Right ventricle myocardium superior (tissue), 1 donor: ENCODE measurements at regions not wholly inside any gene's neighbourhood (a gene's known extent, or its start where the extent isn't known, plus 50 kb on each side); places are given as distances from the start of the nearest gene placed in this dataset.

Experiments
- ATAC-seq: fragments of 200-7000 bp; cut with Tn5 transposase; one replicate; pipeline ENCODE4 v1.9.1; 2020; ENCODE audit warnings: mild to moderate bottlenecking; ENCODE audit not compliant: poor library complexity
- DNase-seq: peaks from one replicate; pipeline ENCODE4 v3.0.0-alpha.2; 2020
- intact Hi-C: fragments of 100-400 bp; cut with DNase I; formaldehyde crosslinking; loops from one replicate; pipeline ENCODE4 v1.11.2; 2022
- donor health status: DM: no; HTN: yes; CAD: no; lungs with severe emphysema.

GRCh38 chr2:205903549-205904129 lies 182.3 kb downstream of the INO80D start:
- DNase-seq (no peak), ATAC-seq (peak; percentile 67)

DNA sequence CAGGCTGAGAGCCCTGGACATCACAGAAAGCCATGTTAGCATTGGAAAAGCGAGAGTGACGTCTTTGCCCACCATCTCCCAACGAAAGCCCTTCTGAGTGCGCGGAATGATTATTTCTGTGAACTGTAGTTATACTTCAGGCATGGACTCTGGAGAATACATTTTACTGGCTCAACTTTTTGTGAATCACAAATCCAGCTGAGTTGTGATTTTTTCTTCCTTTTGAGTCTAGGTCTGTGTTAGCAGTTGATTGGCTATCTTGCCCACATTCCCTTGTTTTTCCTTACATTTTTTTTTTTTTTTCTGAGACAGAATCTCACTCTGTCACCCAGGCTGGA lies 183.1 kb downstream of the INO80D start:
- DNase-seq = no peak
- ATAC-seq = peak; percentile 51

More at GRCh38 chr2:205903549-205904129, 182.3 kb downstream of the INO80D start:
- intact Hi-C loops = no loop called here

GRCh38 chr2:205902041-205902899 lies 183.7 kb downstream of the INO80D start:
- DNase-seq (no peak), ATAC-seq (peak; percentile 69)
- intact Hi-C loops = no loop called here

More for the DNA sequence above, 183.1 kb downstream of the INO80D start:
- intact Hi-C loops = no loop called here

GRCh38 chr2:205901491-205901890 lies 184.5 kb downstream of the INO80D start:
- ATAC-seq (no peak), DNase-seq (no peak)
- intact Hi-C loops = no loop called here

GRCh38 chr2:205898744-205899143 lies 187.2 kb downstream of the INO80D start:
- ATAC-seq = no peak
- intact Hi-C loops = no loop called here
- DNase-seq = no peak

GRCh38 chr2:205895981-205896655 lies 189.9 kb downstream of the INO80D start:
- peak; percentile 46 for ATAC-seq
- intact Hi-C loops = no loop called here
- no peak for DNase-seq

DNA sequence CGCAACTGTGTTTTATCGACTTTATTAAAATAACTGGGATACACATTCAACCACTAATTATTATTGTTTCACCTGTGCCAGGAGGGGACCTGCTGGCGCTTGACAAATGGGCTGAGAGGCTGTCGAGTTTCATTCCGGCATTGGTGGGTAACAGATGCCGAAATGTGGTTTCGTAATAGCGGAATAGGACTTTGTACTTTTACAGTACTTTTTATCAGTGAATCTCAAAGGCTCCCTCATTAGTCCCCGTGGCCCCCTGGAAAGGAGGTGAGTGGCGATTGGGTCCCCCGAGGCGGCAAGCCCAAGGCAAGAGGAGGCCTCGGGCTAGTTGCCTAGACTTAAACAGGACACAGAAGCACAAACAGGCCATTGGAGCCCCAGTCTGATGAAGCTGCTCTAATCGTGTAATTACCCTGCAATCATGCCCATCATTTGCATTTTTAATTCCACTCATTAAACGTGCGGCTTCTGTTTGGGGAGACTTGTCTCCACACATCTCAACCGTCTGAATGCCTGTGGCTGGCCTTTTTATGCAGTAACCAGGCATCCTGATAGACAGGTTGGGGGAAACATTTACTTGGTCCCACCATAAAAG lies 193.2 kb downstream of the INO80D start:
- no peak for ATAC-seq
- intact Hi-C loops = no loop called here
- DNase-seq = no peak

DNA sequence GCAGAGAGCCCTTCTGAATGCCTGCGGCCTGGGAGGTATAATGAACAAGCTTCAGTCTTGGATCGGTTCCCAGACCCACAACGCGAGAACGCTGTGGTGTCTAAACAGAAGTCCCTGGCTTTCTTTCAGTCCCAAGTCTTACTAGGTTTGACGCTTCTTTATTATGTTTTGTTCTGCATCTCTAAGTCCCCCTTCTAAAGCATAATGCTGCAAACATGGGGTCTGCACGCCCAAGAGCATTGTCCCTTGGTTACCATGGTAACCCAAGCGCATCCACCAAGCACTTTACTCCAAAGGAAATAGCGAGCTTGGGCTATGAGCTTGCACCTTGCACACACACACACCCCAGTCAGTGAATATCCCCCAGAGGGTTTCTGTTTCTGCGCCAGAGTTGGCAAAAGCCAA lies 193.7 kb downstream of the INO80D start:
- no peak for DNase-seq
- intact Hi-C loops = no loop called here
- no peak for ATAC-seq

GRCh38 chr2:205889114-205889513 lies 196.9 kb downstream of the INO80D start:
- intact Hi-C loops = loop anchor here (5.0 kb wide), 1 partner anchor 112 kb away; no protein-coding TSS in a partner anchor
- ATAC-seq (no peak), DNase-seq (no peak)

GRCh38 chr2:205887637-205888036 lies 198.3 kb downstream of the INO80D start:
- intact Hi-C loops = loop anchor here (5.0 kb wide), 1 partner anchor 110 kb away; no protein-coding TSS in a partner anchor
- no peak for DNase-seq
- ATAC-seq = no peak

DNA sequence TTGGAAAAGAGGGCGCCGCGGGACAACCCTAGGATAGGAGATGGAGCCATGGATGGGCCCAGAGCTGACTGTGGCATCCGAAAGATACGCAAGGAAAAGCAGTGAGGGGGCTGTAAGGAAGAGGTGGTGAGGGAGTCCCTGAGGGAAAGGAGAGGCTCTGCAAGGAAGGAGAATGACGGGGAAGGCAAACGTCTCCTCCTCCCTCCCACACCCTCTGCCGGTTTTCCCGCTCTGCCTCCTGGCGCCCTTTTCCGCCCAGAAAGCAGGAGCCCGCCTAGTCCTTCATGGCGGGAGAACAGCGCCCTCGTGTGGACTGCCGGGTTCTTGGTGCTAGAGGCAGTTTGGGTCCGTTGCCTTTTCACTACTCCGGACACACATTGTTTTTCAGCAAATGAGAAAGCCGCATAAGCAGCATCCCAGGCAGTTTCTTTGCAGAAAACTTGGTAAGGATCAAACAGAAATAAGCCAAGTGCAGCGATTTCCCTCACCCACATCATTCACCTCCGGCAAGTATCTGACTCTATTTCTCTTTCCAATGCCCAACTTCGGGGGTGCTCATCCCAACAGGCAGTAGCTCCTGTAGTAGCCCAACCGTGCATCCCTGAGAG lies 200.4 kb downstream of the INO80D start:
- intact Hi-C loops = loop anchor here (5.0 kb wide), 1 partner anchor 108 kb away; no protein-coding TSS in a partner anchor
- DNase-seq (peak; percentile 92), ATAC-seq (peak; percentile 95)

DNA sequence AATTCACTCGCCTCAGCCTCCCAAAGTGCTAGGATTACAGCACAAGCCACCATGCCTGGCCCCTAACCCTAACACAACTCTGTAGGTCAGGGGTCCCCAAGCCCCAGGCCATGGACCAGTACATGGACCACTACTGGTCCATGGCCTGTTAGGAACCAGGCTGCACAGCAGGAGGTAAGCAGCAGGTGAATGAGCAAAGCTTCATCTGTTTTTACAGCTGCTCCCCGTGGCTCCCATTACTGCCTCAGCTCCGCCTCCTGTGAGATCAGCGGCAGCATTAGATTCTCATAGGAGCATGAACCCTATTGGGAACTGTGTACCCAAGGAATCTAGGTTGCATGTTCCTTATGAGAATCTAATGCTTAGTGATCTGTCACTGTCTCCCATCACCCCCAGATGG lies 201.7 kb downstream of the NRP2 start:
- intact Hi-C loops = no loop called here
- ATAC-seq (no peak), DNase-seq (no peak)

DNA sequence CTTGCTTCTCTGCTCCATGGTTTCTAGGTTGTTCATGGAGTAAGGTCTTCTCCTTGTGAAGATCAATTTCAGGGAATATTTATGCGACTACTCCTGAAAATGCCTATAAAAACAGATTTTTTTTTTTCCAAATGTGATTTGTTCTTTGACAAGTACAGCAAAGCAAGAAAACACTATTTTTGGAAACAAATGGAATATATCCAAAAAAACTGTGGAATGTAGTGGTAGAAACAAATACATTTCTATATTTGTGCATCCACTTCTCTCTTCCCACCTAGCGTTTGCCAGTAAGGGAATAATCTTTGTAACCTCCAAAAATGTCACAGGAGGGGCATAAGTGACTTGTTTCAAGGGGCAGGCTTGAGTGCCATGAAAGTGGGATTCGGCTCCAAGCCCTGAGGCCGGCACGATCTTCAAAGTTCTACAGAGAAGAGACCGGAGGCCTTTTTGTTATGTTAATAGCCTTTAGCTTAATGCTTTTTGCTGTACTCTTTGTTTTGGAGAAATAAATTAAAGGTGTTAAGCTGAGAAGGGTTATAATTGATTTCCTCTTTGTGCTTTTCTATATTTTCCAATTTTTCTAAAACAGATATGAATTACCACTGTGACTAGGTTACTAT lies 200.6 kb downstream of the NRP2 start:
- ATAC-seq (no peak), DNase-seq (no peak)
- intact Hi-C loops = no loop called here

GRCh38 chr2:205880048-205880447 lies 197.7 kb downstream of the NRP2 start:
- DNase-seq (no peak), ATAC-seq (no peak)
- intact Hi-C loops = no loop called here

DNA sequence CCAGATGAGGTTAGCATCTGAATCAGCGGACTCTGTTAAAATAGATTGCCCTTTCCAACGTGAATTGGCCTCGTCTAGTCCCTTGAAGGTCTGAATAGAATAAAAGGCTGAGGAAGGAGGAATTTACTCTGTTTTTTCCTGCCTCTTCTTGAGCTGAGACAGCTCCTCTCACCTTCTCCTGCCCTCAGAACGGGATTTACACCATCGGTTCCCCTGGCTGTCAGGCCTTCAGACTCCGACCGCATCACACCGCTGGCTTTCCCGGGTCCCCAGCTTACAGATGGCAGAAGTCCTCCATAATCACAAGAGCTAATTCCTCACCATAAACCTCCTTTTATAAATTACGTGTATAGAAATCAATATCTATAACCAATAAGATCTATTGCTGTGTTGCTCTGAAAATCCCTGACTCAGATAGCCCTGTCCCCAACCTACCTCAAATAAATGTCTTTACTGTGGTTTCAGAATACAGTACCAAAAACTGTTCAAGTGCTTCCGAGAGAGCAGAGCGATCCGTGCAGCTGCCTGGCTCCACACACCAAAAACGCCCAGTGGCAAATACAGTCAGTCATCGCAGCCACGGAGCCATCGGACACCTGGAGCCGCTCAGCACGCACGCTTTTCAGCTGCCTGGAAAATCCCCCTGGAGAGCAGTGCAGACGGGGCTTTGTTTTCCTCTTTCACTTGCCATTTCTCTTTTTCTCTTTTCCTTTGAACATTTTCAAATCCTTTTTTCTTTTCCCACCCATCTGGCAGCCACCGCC lies 196.9 kb downstream of the NRP2 start:
- no peak for ATAC-seq
- DNase-seq = no peak
- intact Hi-C loops = no loop called here

DNA sequence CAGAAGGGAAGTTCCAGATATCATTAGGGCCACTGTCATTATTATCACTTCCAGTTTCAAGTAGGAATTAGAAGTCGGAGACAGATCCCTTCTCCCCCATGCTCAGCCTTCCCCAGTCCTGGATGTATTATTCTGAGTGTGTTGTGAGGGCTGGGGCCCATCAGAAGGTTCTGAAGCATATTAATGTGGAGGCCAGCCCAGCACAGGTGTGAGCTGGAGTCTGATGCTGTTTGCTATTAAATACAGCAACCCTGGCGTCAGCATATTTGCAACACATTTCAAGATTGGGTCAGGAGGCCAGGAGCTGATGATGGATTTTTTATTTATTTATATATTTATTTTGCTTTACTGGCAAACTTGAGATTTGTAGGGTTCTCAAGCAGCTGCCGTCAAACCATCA lies 195.2 kb downstream of the NRP2 start:
- intact Hi-C loops = no loop called here
- DNase-seq (no peak), ATAC-seq (no peak)

GRCh38 chr2:205876127-205876526 lies 193.8 kb downstream of the NRP2 start:
- DNase-seq = no peak
- intact Hi-C loops = no loop called here
- ATAC-seq = no peak

- intact Hi-C loops = no loop called here
- DNase-seq (no peak), ATAC-seq (no peak)
These were observed 190.4 kb downstream of the NRP2 start for GRCh38 chr2:205872716-205873115.
